ENCODE measurements at regions not wholly inside any gene's neighbourhood (a gene's known extent, or its start where the extent isn't known, plus 50 kb on each side); places are given as distances from the start of the nearest gene placed in this dataset.

GRCh38 chr4:110780538-110780937 is 157.7 kb upstream of the PITX2 start:
- no peak for DNase-seq

- DNase-seq: no peak
These were observed 159.1 kb upstream of the PITX2 start for GRCh38 chr4:110781944-110782343.

GRCh38 chr4:110787109-110787508 is 164.2 kb upstream of the PITX2 start:
- DNase-seq: no peak

GRCh38 chr4:110787707-110788106 is 164.8 kb upstream of the PITX2 start:
- DNase-seq: no peak

GRCh38 chr4:110788302-110788701 is 165.4 kb upstream of the PITX2 start:
- DNase-seq: no peak

DNA sequence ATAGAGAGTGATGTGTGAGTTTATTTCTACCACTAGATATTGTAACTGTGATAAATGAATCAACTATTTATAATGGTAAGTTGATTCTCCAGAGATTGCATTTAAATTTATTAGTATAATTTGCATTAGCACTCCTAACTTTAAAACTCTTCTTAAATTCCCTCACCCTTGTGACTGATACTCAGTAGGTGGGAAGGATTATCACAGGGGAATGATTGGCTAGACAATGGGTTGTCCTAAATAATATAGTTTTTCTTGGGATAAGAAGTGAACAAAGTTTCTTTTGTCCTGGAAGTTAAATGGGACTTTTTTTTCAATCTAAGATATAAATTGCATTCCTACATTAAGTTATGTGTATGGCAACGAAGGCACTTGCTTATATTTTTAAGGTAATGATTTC is 169.2 kb upstream of the PITX2 start:
- DNase-seq: no peak

- DNase-seq: no peak
These were observed 170.5 kb upstream of the PITX2 start for GRCh38 chr4:110793381-110793801.

- DNase-seq: no peak
These were observed 171.1 kb upstream of the PITX2 start for GRCh38 chr4:110793890-110794554.

GRCh38 chr4:110795971-110796370 is 173.1 kb upstream of the PITX2 start:
- DNase-seq: no peak

DNA sequence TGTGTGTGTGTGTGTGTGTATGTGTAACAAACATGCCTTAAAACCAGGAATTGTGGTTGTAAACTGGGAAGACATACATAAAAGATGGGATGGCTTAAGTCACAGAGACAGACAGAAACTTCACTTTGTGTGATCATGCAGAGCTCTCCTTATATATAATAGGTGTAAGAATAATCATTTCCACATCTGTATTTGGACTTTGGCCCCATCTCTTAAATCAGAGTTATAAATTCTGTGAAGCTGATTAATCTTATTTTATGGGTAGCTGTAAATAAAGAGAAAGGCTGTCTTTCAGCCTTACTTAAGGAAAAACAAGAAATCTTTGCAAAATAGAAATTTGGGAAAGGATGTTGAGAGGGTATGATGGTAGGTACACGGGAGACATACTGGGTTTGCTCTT is 174.6 kb upstream of the PITX2 start:
- no peak for DNase-seq

GRCh38 chr4:110798687-110799086 is 175.8 kb upstream of the PITX2 start:
- no peak for DNase-seq

DNA sequence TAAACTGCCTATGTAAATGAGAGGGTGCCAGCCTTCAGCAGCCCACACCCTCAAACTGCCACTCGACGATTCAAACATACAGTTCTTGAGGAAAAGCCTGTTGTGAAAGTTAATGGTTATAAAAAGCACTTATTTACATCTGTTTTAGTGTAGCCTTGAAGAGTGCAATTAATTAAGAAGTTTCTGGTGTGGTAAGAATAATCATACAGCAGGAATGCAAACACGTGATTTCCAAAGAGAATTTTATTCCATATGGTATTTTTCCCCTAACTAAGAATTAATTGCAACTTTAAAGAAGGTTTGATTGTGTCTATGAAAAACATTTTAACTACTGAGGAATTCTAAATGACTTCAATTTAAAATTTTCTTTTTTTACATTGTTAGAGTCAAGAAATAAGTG is 176.3 kb upstream of the PITX2 start:
- no peak for DNase-seq

- DNase-seq: no peak
These were observed 178.7 kb upstream of the PITX2 start for GRCh38 chr4:110801591-110801990.

GRCh38 chr4:110808351-110808878 is 185.5 kb upstream of the PITX2 start:
- DNase-seq: no peak

GRCh38 chr4:110815950-110816349 is 193.1 kb upstream of the PITX2 start:
- no peak for DNase-seq

GRCh38 chr4:110816367-110816766 is 193.5 kb upstream of the PITX2 start:
- DNase-seq: no peak

DNA sequence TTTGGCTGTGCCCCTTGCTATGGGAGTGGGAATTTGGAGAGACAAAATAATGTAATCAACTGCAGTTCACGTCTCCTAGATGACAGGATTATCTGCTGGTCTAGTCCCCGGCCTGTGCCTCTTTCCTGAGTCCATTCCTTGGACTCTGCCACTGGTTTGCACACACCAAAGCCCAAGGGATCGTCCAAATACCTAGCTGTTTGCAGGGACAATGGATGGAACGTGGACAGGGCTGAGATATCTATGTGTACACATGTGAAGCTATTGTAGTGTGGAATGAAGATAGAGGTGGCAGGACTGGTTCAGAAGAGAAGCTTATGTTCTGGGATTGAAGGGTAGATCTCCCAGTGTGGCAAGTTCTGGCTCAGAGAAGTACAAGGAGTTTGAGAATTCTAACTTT is 198.3 kb upstream of the PITX2 start:
- DNase-seq: no peak

GRCh38 chr4:110823251-110823650 is 200.4 kb upstream of the PITX2 start:
- DNase-seq: no peak

- DNase-seq: no peak
These were observed 201.5 kb upstream of the PITX2 start for GRCh38 chr4:110824344-110824743.

- no peak for DNase-seq
These were observed 203.8 kb upstream of the PITX2 start for GRCh38 chr4:110826656-110827055.

DNA sequence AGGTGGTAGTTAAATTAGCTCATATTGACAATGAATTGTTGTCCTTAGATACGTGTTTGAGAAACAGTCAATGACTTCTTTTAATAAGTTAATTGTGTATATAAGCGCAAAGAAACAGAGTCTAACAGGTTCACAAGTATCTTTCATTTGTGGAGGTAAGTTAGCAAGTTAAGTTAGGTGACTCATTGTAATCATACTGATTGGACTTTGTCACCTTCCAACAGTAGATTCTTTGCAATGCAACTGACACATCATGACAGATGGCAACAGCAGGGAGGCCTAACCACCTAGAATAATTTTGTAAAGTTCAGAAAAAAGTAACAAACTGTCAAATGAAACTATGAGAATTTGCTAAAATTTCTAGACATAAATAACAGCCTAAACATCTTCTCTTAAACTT is 207.6 kb upstream of the PITX2 start:
- no peak for DNase-seq

GRCh38 chr4:110837896-110838450 is 215.1 kb upstream of the PITX2 start:
- DNase-seq: no peak

DNA sequence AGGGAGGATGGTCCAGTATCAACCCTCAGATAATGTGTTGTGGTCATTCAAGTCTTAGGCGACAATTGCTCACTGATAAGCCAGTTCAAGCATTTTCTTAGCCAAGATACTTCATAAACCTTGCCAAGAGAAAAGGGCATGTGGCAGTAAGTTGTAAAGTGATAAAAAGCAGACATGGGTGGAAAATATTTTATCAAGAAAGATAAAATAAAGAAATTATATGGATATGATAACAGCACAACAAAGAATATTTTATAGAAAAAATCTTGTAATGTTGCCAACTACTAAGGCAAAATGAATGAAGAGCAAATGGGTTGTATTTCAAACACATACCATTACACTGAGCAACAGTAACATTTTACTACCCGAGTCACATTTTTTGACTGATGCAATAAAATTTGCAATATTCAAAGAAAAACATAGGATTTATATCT is 217.4 kb upstream of the PITX2 start:
- no peak for DNase-seq

DNA sequence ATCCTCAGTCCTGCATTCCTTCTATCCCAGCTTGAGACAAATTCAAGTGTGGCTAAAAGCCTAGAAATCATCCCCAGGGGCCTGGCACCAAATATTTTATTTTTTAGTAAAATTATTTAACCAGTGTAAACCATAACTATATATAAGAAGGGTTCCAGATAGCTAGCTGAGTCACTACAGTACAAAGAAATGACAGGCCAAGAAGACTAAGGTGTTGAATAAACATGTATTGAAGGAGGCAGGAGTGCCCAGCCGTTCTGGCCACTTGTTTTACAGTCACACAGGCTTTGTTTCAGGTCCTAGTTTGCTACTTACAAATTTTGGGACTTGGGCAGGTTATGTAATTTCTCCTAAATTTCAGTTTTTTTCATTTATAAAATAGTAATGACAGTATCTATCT is 225.9 kb upstream of the PITX2 start:
- no peak for DNase-seq

DNA sequence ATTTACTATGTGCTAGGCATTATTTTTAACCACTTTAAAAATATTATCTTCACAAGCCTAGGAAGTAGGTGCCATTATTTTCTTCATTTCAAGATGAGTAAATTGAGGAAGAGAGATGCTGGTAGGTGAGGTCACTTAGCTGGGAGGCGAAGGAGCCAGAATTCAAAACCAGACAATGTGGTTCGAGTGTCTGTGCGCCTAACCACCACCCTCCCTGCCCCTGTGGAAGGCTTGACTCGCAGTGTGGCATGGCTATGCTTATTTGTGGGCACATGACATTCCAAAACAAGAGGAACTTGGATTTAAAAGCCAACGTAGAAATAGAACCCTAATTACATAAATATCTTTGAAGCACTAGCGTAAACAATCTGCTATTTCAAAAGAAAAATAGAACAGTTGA is 226.6 kb upstream of the PITX2 start:
- DNase-seq: no peak
